HG03565 (cell line): ENCODE measurements at regions not wholly inside any gene's neighbourhood (a gene's known extent, or its start where the extent isn't known, plus 50 kb on each side); places are given as distances from the start of the nearest gene placed in this dataset.

Experiments
- ATAC-seq: cut with Tn5 transposase; IDR thresholded peaks from one replicate; pipeline ENCODE4 v1.9.1; 2021; ENCODE audit warnings: mild to moderate bottlenecking, moderate library complexity; ENCODE audit not compliant: unreplicated experiment

DNA sequence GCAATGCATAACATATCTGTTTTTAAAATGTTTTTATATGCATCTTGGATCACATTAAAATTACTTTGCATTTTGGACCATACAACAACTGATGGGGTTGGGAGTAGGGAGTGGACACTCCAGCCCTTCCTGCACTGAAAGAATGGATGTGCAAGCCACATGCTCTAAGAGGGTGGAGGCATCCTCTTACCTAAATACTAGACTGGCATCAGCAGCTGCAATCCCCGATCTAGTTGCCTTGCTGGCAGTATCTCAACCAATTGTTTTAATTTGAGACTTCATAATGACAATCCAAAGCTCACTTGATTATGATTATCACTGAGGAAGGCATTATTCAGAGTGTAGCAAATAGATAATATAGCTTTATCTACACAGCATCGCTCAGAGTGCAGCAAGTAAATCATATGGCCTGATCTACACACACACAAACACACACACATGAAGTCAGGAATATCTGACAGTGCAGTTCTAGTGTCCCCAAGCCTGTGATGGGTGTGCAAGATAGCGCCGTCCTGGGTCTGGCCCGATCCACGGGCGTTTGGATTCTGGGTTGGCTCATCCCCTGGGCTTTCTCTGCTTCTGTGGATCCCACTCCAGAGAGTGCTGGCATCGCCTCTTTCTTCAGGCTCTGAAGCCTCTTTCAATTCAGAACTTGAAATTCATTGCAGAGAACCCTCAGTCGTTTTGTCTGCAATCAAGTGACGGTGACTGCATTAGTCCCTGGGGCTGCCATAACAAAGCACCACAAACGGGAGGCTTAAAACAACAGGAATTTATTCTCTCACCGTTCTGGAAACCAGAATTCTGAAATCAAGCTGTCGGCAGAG is 181.3 kb downstream of the ETS2 start:
- ATAC-seq: no peak

- no peak for ATAC-seq
Observed at GRCh38 chr21:38986406-38986805, 180.7 kb downstream of the ETS2 start.

- ATAC-seq: peak; percentile 67
Observed at GRCh38 chr21:38985568-38986378, 180.0 kb downstream of the ETS2 start.

DNA sequence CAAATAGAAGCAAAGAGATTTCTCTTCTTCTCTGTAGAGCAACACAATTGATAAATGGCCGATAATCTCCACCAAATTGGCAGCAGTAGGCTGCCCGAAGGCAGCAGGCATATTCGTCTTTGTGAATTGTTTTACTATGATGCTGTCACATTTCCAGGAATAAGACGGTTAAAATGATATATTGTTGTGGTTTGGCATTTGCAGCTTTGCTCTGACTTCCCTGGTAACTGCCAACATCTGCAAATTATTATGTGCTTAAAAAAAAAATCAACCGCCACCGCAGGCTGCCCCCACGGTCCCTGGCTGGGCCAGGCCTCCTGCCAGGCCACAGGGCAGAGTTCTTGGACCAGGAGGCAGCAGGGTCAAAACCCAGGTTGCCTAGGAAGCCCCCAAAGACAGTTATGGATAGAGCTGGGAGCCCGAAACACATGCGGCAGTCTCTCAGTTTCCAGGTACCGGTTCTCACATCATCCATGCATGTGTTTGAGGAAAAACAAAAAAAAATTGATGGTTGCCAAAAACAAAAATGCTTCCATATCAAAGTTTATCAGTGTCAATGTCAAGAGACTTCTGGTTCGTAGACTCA is 179.3 kb downstream of the ETS2 start:
- ATAC-seq: no peak

DNA sequence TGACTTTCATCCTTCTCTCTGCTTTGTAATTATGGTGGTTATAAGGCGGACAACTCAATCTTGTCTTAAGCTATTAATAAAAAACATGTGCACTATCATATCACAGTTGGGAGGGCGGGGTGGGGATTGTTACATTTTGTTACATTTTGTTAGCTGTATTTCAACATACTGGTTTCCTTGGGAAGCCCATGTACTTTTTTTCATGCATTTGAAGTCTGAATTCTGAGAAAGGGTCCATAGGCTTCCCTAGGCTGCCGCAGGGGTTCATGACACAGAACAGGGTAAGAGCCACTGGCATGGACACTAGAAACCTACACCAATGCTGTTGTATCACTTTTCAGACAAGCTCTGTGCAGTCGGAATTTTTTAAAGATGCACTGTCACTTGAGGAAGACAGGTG is 178.8 kb downstream of the ETS2 start:
- no peak for ATAC-seq

- no peak for ATAC-seq
Observed at GRCh38 chr21:38983560-38983959, 177.8 kb downstream of the ETS2 start.

DNA sequence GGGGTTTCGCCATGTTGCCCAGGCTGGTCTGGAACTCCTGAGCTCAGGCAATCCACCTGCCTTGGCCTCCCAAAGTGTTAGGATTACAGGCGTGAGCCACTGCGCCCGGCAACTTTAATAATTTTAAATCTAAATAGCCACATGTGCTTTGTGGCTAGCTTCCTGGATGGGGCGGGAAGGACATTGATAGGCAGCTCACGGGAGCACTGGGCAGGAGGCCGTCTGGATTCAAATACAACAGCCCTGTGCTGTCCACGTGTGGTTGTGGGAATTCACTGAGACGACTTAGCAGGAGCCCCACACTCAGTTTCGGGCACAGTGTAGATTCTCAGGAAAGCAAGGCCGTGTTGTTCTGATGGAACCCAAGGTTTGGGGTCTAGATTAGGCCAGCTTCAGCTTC is 177.1 kb downstream of the ETS2 start:
- no peak for ATAC-seq

- ATAC-seq: no peak
Observed at GRCh38 chr21:38982096-38982495, 176.4 kb downstream of the ETS2 start.

DNA sequence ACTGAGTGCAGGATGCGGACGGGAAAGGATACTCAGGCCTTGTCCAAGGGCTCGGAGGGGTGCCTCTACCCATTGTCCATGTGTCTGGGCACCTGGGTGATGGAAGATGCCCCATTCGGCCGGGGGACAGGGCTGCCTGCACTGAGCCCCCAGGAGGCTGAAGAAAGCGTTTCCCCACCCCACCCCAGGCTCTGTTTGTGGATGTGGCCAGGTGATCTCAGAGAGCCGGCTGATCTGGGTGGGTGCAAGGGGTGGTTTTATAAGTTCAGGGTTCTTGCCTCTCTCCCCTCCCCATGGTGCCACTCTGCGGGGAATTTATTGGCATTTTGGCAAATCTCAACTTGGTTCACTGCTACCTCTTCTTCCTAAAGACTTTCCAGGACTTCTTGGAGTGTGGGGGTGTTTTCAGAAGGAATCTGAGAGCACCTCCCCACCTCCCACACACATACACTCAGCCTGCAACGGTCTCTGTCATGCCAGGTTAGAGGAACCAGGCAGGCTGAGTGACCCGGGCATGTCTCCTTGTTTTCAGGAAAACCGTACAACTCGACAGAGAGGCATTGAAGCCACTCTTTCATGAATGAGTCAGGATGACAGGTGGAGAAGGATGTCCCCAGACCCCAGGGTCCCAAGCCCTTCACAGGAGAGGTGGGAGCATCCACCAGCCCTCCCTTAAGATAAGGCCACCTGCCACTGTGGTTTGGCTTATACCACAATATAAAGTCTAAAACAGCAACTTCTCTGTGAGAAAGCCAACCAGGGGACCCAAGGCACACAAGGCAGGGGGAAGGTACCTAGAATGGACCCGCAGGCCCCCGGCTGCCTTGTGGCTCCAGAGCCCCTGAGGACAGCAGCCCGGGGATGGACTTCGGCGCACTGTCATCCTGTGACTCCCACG is 174.9 kb downstream of the ETS2 start:
- ATAC-seq: no peak

DNA sequence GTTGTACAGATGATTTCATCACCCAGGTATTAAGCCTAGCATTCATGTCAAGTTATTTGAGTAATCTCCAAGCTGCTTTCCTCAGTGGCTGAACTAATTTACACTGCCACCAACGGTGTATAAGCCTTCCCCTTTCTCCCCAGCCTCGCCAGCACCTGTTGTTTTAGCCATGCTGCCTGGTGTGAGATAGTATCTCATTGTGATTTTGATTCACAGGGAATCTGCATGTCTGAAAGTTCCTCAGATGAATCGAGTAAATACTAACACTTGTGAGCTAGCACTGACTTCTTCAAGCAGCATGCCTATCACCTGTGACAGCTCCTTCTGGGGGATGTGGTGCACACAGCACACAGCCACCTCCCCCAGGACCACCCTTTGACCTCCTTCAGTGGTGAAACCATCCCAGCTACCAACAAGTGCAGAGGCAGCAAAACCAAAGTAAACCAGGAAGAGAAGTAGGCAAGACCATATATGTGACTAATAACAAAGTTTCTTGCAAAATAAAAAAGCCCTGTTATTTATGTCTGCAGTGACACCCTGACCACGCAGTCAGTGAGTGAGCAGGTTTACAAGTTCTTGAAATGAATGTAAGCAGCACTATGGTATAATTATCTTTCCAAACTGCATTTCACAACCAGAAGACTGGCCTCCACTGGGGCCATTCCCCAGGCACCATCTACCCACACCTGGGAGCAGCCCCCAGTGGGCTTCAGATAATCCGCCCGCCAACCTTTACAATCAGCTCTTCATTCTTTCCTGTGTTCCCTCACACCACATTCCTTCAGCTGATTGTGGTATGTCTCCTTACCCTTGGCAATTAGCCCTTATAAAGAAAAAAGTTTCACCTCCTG is 173.8 kb downstream of the ETS2 start:
- no peak for ATAC-seq

GRCh38 chr21:38976900-38977299 is 171.2 kb downstream of the ETS2 start:
- ATAC-seq: no peak

DNA sequence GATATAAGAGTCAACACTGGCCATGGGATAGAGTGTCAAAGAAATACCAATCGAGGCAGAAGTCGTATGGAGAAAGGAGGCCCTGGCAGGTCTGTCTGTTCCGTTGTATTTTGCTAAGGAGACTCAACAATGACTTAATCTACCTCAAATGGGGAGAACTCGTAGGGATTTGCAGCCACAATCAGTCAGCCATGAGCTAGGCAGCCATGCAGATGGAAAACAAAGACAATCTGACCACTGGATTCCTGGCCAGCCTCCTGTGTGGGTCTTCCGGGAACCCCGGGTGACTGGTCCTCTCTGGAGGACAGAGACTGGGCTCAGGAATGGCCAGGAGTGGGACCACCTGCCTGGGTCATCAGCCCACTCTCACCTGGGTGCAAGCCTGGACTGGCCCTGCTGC is 167.8 kb downstream of the ETS2 start:
- ATAC-seq: no peak

DNA sequence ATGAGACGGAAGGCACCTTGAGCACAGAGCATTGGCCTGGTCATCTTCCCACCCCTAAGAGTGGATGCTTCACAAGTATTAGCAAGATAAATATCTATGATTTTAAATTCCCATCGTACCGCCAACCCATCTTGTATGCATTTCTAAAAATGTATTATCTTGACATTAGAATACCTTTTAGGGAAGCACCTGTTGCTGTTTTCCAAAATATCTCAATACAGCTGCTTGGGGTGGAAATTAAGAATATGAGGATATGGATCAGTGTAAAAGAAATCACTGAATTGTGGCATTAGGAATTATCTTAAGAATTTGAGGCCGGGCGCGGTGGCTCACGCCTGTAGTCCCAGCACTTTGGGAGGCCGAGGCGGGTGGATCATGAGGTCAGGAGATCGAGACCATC is 166.3 kb downstream of the ETS2 start:
- no peak for ATAC-seq

DNA sequence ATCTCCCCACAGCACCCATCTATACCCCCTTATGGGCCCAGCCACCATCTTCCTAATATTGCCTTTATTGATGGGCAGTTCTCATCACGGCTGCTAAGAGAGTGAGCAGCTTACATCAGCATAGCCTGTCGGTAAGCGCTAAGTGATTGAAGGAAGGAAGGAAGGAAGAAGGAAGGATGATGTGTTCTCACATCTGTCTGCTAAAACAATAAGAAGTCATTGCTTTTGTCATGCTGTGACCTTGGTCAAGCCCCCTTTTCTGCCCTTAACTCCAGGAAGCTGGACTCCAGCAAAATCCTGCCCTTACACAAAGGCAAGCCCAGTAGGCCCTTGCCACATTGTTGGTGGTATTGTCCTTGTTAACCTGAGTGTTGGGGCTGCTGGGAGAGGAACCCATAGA is 165.0 kb downstream of the ETS2 start:
- ATAC-seq: no peak

DNA sequence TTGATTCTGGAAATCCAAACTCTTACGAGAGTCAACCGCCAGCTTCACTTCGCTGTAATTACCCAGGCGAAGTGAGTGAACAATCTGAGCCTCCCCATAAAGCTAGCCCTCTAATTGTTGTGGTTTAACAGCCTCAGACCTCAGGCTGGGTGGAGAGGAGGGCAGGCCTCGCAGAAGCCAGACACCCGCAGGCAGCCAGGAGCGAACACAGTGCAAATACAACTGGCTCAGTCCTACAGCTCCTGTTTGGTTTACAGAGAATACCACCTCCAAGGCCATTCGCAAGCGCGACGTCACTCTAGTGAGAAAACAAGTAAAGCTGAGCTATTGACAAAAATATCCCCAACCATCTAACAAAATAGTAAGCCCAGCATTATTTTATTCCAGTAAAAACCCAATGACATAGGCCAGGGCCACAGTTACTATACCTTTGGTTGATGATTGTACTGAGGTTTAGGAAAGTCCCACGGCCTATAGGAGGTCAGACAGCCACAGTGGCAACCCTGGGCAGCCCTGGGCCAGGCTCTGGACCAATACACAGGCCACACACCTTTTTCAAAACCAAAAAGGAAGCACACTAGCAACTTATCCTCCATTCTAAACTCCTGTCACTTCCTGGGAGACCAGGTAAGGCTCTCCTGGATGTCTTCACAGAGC is 163.3 kb downstream of the ETS2 start:
- ATAC-seq: no peak

GRCh38 chr21:38965910-38966504 is 160.3 kb downstream of the ETS2 start:
- no peak for ATAC-seq

- ATAC-seq: no peak
Observed at GRCh38 chr21:38965241-38965640, 159.5 kb downstream of the ETS2 start.

DNA sequence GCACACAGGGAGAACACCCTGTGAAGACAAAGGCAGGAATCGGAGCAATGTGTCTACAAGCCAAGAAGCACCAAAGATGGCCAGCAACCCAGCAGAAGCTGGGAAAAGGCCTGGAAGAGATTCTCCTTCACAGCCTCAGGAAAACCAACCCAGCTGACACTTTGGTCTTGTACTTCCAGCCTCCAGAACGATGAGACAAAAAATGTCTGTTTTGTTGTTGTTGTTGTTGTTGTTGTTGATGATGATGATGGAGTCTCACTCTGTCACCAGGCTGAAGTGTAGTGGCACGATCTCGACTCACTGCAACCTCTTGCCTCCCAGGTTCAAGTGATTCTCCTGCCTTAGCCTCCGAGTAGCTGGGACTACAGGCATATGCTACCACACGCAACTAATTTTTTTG is 157.3 kb downstream of the ETS2 start:
- ATAC-seq: no peak

- ATAC-seq: no peak
Observed at GRCh38 chr21:38960251-38960650, 154.5 kb downstream of the ETS2 start.
